AG09319 (cell line): ENCODE measurements at regions not wholly inside any gene's neighbourhood (a gene's known extent, or its start where the extent isn't known, plus 50 kb on each side); places are given as distances from the start of the nearest gene placed in this dataset.

Experiments
- DNase-seq: peaks from one replicate; pipeline ENCODE4 v3.0.0-alpha.2; 2010; ENCODE audit warnings: low read depth; ENCODE audit errors: extremely low read depth
- TF ChIP-seq, protein P1 (sequence below): IDR thresholded peaks from 2 replicates; pipeline ENCODE4 v1.5.1; 2011; ENCODE audit warnings: low read depth, mild to moderate bottlenecking, inconsistent platforms, low read length, moderate library complexity

DNA sequence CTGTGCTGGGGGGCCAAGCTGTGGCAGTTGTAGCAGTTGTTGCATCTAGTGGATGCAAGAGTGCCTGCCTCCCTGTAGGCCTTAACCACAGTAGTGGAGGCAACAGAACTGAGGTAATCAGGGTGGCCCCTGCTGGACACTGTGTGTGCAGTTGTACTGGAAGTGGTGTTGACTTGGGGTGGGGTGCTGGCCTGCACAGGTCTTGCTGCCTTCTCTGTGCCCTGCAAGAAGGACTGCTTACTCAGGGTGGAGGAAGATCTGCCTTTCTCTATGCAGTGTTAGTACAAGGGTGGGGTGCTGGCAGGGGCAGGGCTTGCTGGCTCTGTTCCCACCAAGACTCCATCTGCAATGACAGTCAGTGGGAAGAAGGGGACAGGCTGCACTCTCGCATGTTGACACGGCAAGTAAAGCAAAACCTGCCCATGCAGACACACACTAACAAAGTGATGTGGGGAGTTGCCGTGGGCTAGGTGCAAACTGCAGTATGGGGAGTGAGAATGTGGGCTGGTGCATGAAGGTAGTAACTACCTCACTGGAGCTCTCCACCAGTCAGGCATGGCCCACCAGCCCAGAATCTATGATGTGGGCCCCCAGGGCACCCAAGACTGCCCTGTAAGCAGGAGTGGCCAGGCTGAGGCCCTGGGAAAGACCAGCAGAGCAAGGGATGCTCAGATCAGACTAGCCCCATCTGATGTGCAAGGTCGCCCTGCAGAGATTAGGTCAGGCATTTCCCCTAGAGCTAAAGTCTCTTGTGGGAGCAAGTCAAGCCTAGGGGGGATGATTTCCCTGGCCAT lies 594.9 kb downstream of the TECRL start:
- TF ChIP-seq, protein P1, sequence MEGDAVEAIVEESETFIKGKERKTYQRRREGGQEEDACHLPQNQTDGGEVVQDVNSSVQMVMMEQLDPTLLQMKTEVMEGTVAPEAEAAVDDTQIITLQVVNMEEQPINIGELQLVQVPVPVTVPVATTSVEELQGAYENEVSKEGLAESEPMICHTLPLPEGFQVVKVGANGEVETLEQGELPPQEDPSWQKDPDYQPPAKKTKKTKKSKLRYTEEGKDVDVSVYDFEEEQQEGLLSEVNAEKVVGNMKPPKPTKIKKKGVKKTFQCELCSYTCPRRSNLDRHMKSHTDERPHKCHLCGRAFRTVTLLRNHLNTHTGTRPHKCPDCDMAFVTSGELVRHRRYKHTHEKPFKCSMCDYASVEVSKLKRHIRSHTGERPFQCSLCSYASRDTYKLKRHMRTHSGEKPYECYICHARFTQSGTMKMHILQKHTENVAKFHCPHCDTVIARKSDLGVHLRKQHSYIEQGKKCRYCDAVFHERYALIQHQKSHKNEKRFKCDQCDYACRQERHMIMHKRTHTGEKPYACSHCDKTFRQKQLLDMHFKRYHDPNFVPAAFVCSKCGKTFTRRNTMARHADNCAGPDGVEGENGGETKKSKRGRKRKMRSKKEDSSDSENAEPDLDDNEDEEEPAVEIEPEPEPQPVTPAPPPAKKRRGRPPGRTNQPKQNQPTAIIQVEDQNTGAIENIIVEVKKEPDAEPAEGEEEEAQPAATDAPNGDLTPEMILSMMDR: no peak
- DNase-seq: no peak

DNA sequence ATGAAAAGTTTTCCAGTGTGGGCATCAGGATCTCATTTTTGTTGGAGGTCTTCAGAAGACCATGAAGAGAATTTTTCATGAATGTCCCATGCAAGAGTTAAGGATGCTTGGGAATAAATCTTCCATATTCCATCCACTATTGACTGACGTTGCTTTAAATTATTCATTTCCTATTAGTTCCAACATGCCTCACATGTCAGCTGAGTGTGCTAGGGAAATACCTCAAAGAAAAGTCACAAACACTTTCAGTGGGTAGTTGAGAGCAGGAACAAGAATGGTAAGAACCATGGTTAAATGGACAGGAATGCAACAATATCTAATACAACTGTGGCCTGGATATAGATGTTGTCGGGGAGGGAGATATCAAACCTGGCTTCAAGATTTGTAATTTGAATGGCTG lies 610.1 kb downstream of the TECRL start:
- TF ChIP-seq, protein P1: no peak
- DNase-seq: no peak

DNA sequence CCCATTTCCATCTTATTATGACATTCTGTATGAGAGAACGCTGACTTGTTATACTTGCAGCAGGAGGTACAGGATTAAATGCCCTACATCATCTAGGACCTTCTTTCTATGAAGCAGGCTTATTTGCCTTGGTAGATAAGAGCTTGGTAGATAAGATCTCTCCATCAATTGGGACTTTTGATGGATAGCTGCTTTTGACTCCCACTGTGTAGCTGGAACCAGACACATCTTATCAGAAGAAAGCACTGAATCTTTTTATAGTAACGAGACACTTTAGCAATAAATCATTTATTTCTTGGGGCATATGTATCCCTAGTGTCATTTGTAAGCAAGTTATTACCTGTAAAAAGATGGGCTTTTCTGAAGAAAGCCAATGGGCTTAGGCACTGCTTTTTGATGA lies 613.9 kb downstream of the TECRL start:
- TF ChIP-seq, protein P1: no peak
- DNase-seq: no peak

DNA sequence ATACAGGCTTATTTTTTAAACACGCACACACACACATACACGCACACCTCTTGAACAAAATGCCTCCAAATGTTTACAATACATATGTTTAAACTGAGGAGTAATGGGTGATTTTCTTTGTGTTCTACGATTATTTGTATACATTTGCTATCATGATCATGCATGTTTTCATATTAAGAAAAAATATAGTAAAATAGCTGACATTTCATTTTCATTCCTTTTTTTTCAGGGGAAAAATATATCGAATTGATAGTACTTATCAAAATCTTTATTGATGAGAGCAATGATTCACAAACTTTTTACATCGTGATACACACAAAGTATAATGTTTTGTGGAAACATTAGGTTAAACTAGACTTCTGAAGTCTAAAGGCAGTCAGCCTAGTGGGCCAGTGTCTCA lies 618.9 kb downstream of the TECRL start:
- no peak for DNase-seq
- TF ChIP-seq, protein P1: no peak

DNA sequence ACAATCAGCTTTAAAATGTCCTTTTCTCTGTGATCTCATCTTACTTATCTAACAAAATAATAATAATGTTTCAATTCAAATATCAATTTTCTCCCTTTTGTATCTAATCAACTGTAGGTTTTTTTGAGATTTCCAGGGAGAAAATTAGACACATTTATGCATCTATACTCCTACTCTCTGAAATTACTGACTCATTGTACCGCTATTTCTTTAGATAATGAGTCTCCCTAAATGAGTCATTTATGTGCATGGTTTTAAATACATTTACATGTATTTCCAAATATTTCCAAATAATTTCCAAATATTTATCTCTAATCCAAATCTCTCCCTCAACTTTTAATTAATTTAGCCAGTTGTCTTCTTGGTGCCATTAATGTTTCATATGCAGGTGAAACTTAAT lies 621.0 kb downstream of the TECRL start:
- no peak for DNase-seq
- TF ChIP-seq, protein P1: no peak

DNA sequence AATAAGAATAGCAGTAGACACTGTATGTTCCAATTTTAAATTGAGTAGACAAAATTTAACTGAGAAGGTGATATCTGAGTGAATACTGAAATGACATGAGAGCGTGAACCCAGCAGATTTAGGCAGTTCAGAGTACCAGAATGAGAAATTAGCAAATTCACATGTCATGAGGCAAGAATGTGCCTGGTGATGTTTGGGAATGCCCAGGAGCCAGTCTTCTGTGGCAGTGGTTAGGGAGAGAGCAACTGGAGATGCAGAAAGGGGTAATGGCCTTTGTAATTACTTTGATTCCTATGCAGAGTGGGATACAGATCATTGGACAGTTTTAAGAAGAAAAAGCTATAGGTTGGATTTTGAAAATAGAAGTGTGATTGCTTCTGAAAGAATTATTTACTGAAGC lies 621.9 kb downstream of the TECRL start:
- DNase-seq: no peak

DNA sequence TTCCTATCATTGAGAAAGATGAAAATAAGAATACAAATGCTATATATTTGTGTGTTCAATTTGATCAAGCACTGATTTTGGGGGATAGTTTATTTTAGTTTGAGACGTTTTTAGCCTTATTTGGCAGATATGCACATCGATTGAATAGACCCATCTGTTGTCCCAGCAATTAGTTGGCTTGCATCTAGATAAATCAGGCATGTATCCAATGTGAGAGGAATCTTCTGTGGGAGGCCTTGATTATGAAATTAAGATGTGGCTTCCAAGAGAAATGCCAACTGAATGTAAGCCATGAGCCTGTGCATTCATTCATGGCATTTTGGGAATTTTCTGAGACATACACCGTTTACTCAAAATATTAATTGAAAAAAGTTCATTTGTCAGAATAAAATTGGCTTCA lies 623.1 kb downstream of the TECRL start:
- no peak for DNase-seq
- TF ChIP-seq, protein P1: no peak

More for the DNA sequence above, 621.9 kb downstream of the TECRL start:
- TF ChIP-seq, protein P1: no peak
